Natural killer cell (primary cell): ENCODE measurements at regions not wholly inside any gene's neighbourhood (a gene's known extent, or its start where the extent isn't known, plus 50 kb on each side); places are given as distances from the start of the nearest gene placed in this dataset.

ENCODE experiments used
- ATAC-seq, 3 donors: fragments of 150-1000 bp in 2 of 3; fragments of 200-7000 bp in 1 of 3; cut with Tn5 transposase; 1 replicate in 1 of 3; 2 replicates in 2 of 3; pipeline ENCODE4 v1.10.0; 2021; ENCODE audit warnings: mild to moderate bottlenecking in 2 of 3, moderate library complexity in 2 of 3
- DNase-seq, 2 donors: peaks; one replicate each; pipeline versions ENCODE4 v3.0.0 to v3.0.0-alpha.2; 2013 to 2021; ENCODE audit warnings: mixed read lengths in 1 of 2
- H3K27ac ChIP-seq: one replicate; pipeline ENCODE4 v1.5.1; 2013; ENCODE audit warnings: mild to moderate bottlenecking, low read length
- H3K27me3 ChIP-seq: one replicate; pipeline ENCODE4 v1.6.1; 2013; ENCODE audit warnings: low read length; ENCODE audit not compliant: control insufficient read depth, insufficient read depth
- H3K36me3 ChIP-seq: one replicate; pipeline ENCODE4 v1.6.1; 2013; ENCODE audit warnings: low read length; ENCODE audit not compliant: control insufficient read depth, insufficient read depth
- H3K4me1 ChIP-seq: one replicate; pipeline ENCODE4 v1.6.1; 2013; ENCODE audit warnings: low read length; ENCODE audit not compliant: control insufficient read depth, insufficient read depth
- H3K4me3 ChIP-seq: one replicate; pipeline ENCODE4 v1.5.1; 2013; ENCODE audit warnings: low read length
- H3K9me3 ChIP-seq: one replicate; pipeline ENCODE4 v1.6.1; 2013; ENCODE audit warnings: low read length; ENCODE audit not compliant: control insufficient read depth, insufficient read depth
- H3K27ac Mint-ChIP-seq, 2 donors: one replicate each; pipeline ENCODE4 v1.8.0; 2022; ENCODE audit warnings: mild to moderate bottlenecking in 2 of 2, mixed read lengths in 2 of 2, moderate library complexity in 1 of 2
- H3K27me3 Mint-ChIP-seq, 2 donors: one replicate each; pipeline ENCODE4 v1.8.0; 2022; ENCODE audit warnings: low read depth in 2 of 2, mixed read lengths in 2 of 2
- H3K36me3 Mint-ChIP-seq: one replicate; pipeline ENCODE4 v1.8.0; 2022; ENCODE audit warnings: mixed read lengths
- H3K4me1 Mint-ChIP-seq, 2 donors: one replicate each; pipeline ENCODE4 v1.8.0; 2022; ENCODE audit warnings: mixed read lengths in 2 of 2
- H3K4me3 Mint-ChIP-seq: one replicate; pipeline ENCODE4 v1.8.0; 2022; ENCODE audit warnings: mild to moderate bottlenecking, moderate library complexity, mixed read lengths
- H3K9me3 Mint-ChIP-seq, 2 donors: one replicate each; pipeline ENCODE4 v1.8.0; 2022; ENCODE audit warnings: mixed read lengths in 2 of 2
- CTCF ChIP-seq: fragments of 200-600 bp; IDR thresholded peaks from one replicate; pipeline ENCODE4 v1.8.0; 2022; ENCODE audit warnings: antibody characterized with exemption
- WGBS: methylation state at CpG from one replicate; pipeline ENCODE4 v1.1.7; 2013; ENCODE audit warnings: missing lambda C conversion rate; ENCODE audit not compliant: insufficient coverage; 5-methylcytosine and 5-hydroxymethylcytosine counted together
- intact Hi-C: fragments of 100-400 bp; cut with micrococcal nuclease; formaldehyde crosslinking; loops from one replicate; pipeline ENCODE4 v1.14.2; 2022

GRCh38 chr11:96713301-96713700 is 323.5 kb downstream of the JRKL start:
- H3K27ac ChIP-seq: no peak overlapping the region
- ATAC-seq: no peak
- no peaks in the 10 kb centered on the region for H3K27me3 ChIP-seq
- H3K9me3 ChIP-seq: no peaks in the 10 kb centered on the region
- intact Hi-C loops: no loop called here
- no peak for DNase-seq
- H3K36me3 ChIP-seq: no peaks in the 10 kb centered on the region
- no peak overlapping the region for H3K4me3 ChIP-seq
- no peaks in the 10 kb centered on the region for H3K4me1 ChIP-seq
- no peaks in the 10 kb centered on the region for H3K36me3 Mint-ChIP-seq
- no peaks in the 10 kb centered on the region for H3K4me1 Mint-ChIP-seq
- WGBS: no CpG with 5 or more reads among the region's 2 CpGs
- H3K27me3 Mint-ChIP-seq: no peaks in the 10 kb centered on the region
- H3K9me3 Mint-ChIP-seq: peaks cover 12 to 16% of the 10 kb centered on the region in 2 donors
- H3K27ac Mint-ChIP-seq: no peak overlapping the region
- no peak overlapping the region for H3K4me3 Mint-ChIP-seq
- TF ChIP-seq CTCF: no peak

- ATAC-seq (no peak), DNase-seq (no peak)
- intact Hi-C loops: no loop called here
- Mint-ChIP-seq H3K4me3 (no peak overlapping the region), H3K9me3 (peaks cover 13 to 14% of the 10 kb centered on the region in 2 donors), H3K4me1 (no peaks in the 10 kb centered on the region), H3K27ac (no peak overlapping the region), H3K36me3 (no peaks in the 10 kb centered on the region), H3K27me3 (no peaks in the 10 kb centered on the region)
- Histone ChIP-seq H3K27ac (no peak overlapping the region), H3K9me3 (no peaks in the 10 kb centered on the region), H3K4me1 (no peaks in the 10 kb centered on the region), H3K27me3 (no peaks in the 10 kb centered on the region), H3K4me3 (no peak overlapping the region), H3K36me3 (no peaks in the 10 kb centered on the region)
- WGBS: no CpG with 5 or more reads among the region's 2 CpGs
- no peak for TF ChIP-seq CTCF
These were observed 324.9 kb downstream of the JRKL start for GRCh38 chr11:96714689-96715088.

- intact Hi-C loops: no loop called here
- no peaks in the 10 kb centered on the region for H3K27me3 Mint-ChIP-seq
- no peak for TF ChIP-seq CTCF
- ATAC-seq: no peak
- H3K4me3 ChIP-seq: no peak overlapping the region
- no peak for DNase-seq
- H3K27me3 ChIP-seq: no peaks in the 10 kb centered on the region
- no peak overlapping the region for H3K27ac ChIP-seq
- peaks cover 14 to 15% of the 10 kb centered on the region in 2 donors for H3K9me3 Mint-ChIP-seq
- WGBS: 73% methylated on average over 3 of the region's 3 CpGs
- H3K4me3 Mint-ChIP-seq: no peak overlapping the region
- no peaks in the 10 kb centered on the region for H3K4me1 Mint-ChIP-seq
- no peak overlapping the region for H3K27ac Mint-ChIP-seq
- no peaks in the 10 kb centered on the region for H3K9me3 ChIP-seq
- no peaks in the 10 kb centered on the region for H3K36me3 Mint-ChIP-seq
- no peaks in the 10 kb centered on the region for H3K4me1 ChIP-seq
- no peaks in the 10 kb centered on the region for H3K36me3 ChIP-seq
These were observed 325.4 kb downstream of the JRKL start for GRCh38 chr11:96715208-96715607.

GRCh38 chr11:96736601-96737000 is 346.8 kb downstream of the JRKL start:
- H3K4me1 ChIP-seq: no peaks in the 10 kb centered on the region
- no peak for TF ChIP-seq CTCF
- no peak overlapping the region for H3K4me3 ChIP-seq
- no peaks in the 10 kb centered on the region for H3K9me3 ChIP-seq
- intact Hi-C loops: no loop called here
- 89% methylated on average over 1 of the region's 1 CpG for WGBS
- no peak overlapping the region for H3K4me3 Mint-ChIP-seq
- ATAC-seq (no peak), DNase-seq (no peak)
- H3K4me1 Mint-ChIP-seq: no peaks in the 10 kb centered on the region
- H3K27me3 ChIP-seq: no peaks in the 10 kb centered on the region
- H3K27ac ChIP-seq: no peak overlapping the region
- H3K36me3 ChIP-seq: no peaks in the 10 kb centered on the region
- H3K9me3 Mint-ChIP-seq: peaks cover 19 to 23% of the 10 kb centered on the region in 2 donors
- peaks cover 10% of the 10 kb centered on the region for H3K36me3 Mint-ChIP-seq
- no peak overlapping the region for H3K27ac Mint-ChIP-seq
- H3K27me3 Mint-ChIP-seq: no peaks in the 10 kb centered on the region
